ENCODE measurements at regions not wholly inside any gene's neighbourhood (a gene's known extent, or its start where the extent isn't known, plus 50 kb on each side); places are given as distances from the start of the nearest gene placed in this dataset.
A peak's percentile ranks its signal among the peaks of the same experiment; 100 is the strongest.

- Mint-ChIP-seq H3K27me3 (peaks cover 63% of the 10 kb centered on the region), H3K36me3 (ENCODE audit: low read depth) (no peaks in the 10 kb centered on the region), H3K9me3 (no peaks in the 10 kb centered on the region), H3K27ac (no peak overlapping the region), H3K4me3 (no peak overlapping the region), H3K4me1 (ENCODE audit: low read depth) (peaks cover 13% of the 10 kb centered on the region)
- no peak for DNase-seq
These were observed 75.0 kb downstream of the ZIC5 start for GRCh38 chr13:99896369-99897075.

- peak; percentile 50 for DNase-seq
- no peaks in the 10 kb centered on the region for H3K9me3 Mint-ChIP-seq
- no peak overlapping the region for H3K27ac Mint-ChIP-seq
- peaks cover 13% of the 10 kb centered on the region for H3K4me1 Mint-ChIP-seq (ENCODE audit: low read depth)
- no peaks in the 10 kb centered on the region for H3K36me3 Mint-ChIP-seq (ENCODE audit: low read depth)
- peaks cover 59% of the 10 kb centered on the region for H3K27me3 Mint-ChIP-seq
- H3K4me3 Mint-ChIP-seq: peak overlapping the region; percentile 73
These were observed 75.9 kb downstream of the ZIC5 start for GRCh38 chr13:99895444-99896368.

GRCh38 chr13:99894840-99895443 is 76.6 kb downstream of the ZIC5 start:
- Mint-ChIP-seq H3K9me3 (no peaks in the 10 kb centered on the region), H3K27me3 (peaks cover 52% of the 10 kb centered on the region), H3K4me1 (ENCODE audit: low read depth) (peaks cover 12% of the 10 kb centered on the region), H3K36me3 (ENCODE audit: low read depth) (no peaks in the 10 kb centered on the region), H3K4me3 (peak overlapping the region; percentile 73), H3K27ac (no peak overlapping the region)
- DNase-seq: no peak

- H3K36me3 Mint-ChIP-seq (ENCODE audit: low read depth): no peaks in the 10 kb centered on the region
- no peaks in the 10 kb centered on the region for H3K9me3 Mint-ChIP-seq
- H3K4me3 Mint-ChIP-seq: peak overlapping the region; percentile 73
- no peak for DNase-seq
- H3K27ac Mint-ChIP-seq: no peak overlapping the region
- peaks cover 12% of the 10 kb centered on the region for H3K4me1 Mint-ChIP-seq (ENCODE audit: low read depth)
- H3K27me3 Mint-ChIP-seq: peaks cover 50% of the 10 kb centered on the region
These were observed 77.3 kb downstream of the ZIC5 start for GRCh38 chr13:99894105-99894839.

GRCh38 chr13:99893567-99893966 is 78.0 kb downstream of the ZIC5 start:
- H3K27ac Mint-ChIP-seq: no peak overlapping the region
- no peaks in the 10 kb centered on the region for H3K9me3 Mint-ChIP-seq
- peaks cover 43% of the 10 kb centered on the region for H3K27me3 Mint-ChIP-seq
- peaks cover 12% of the 10 kb centered on the region for H3K4me1 Mint-ChIP-seq (ENCODE audit: low read depth)
- no peak for DNase-seq
- H3K4me3 Mint-ChIP-seq: no peak overlapping the region
- no peaks in the 10 kb centered on the region for H3K36me3 Mint-ChIP-seq (ENCODE audit: low read depth)

GRCh38 chr13:99892866-99893504 is 78.6 kb downstream of the ZIC5 start:
- Mint-ChIP-seq H3K9me3 (no peaks in the 10 kb centered on the region), H3K4me3 (no peak overlapping the region), H3K36me3 (ENCODE audit: low read depth) (no peaks in the 10 kb centered on the region), H3K4me1 (ENCODE audit: low read depth) (peaks cover 12% of the 10 kb centered on the region), H3K27ac (no peak overlapping the region), H3K27me3 (peaks cover 37% of the 10 kb centered on the region)
- DNase-seq: no peak

GRCh38 chr13:99892196-99892613 is 79.4 kb downstream of the ZIC5 start:
- Mint-ChIP-seq H3K36me3 (ENCODE audit: low read depth) (no peaks in the 10 kb centered on the region), H3K4me3 (no peak overlapping the region), H3K27me3 (peaks cover 29% of the 10 kb centered on the region), H3K27ac (no peak overlapping the region), H3K9me3 (no peaks in the 10 kb centered on the region), H3K4me1 (ENCODE audit: low read depth) (peaks cover 12% of the 10 kb centered on the region)
- DNase-seq: no peak

- Mint-ChIP-seq H3K36me3 (ENCODE audit: low read depth) (no peaks in the 10 kb centered on the region), H3K27me3 (no peaks in the 10 kb centered on the region), H3K9me3 (no peaks in the 10 kb centered on the region), H3K27ac (no peak overlapping the region), H3K4me1 (ENCODE audit: low read depth) (no peaks in the 10 kb centered on the region), H3K4me3 (no peak overlapping the region)
- DNase-seq: no peak
These were observed 84.9 kb downstream of the ZIC5 start for GRCh38 chr13:99886706-99887105.

GRCh38 chr13:99884913-99885312 is 86.7 kb downstream of the ZIC5 start:
- Mint-ChIP-seq H3K27me3 (no peaks in the 10 kb centered on the region), H3K4me3 (no peak overlapping the region), H3K36me3 (ENCODE audit: low read depth) (no peaks in the 10 kb centered on the region), H3K4me1 (ENCODE audit: low read depth) (no peaks in the 10 kb centered on the region), H3K27ac (no peak overlapping the region), H3K9me3 (no peaks in the 10 kb centered on the region)
- DNase-seq: no peak

GRCh38 chr13:99883805-99884204 is 87.8 kb downstream of the ZIC5 start:
- Mint-ChIP-seq H3K4me1 (ENCODE audit: low read depth) (no peaks in the 10 kb centered on the region), H3K4me3 (no peak overlapping the region), H3K27ac (no peak overlapping the region), H3K36me3 (ENCODE audit: low read depth) (no peaks in the 10 kb centered on the region), H3K9me3 (no peaks in the 10 kb centered on the region), H3K27me3 (no peaks in the 10 kb centered on the region)
- no peak for DNase-seq

- H3K4me3 Mint-ChIP-seq: no peak overlapping the region
- no peak overlapping the region for H3K27ac Mint-ChIP-seq
- H3K27me3 Mint-ChIP-seq: no peaks in the 10 kb centered on the region
- no peak for DNase-seq
- no peaks in the 10 kb centered on the region for H3K4me1 Mint-ChIP-seq (ENCODE audit: low read depth)
- no peaks in the 10 kb centered on the region for H3K36me3 Mint-ChIP-seq (ENCODE audit: low read depth)
- H3K9me3 Mint-ChIP-seq: no peaks in the 10 kb centered on the region
These were observed 92.5 kb downstream of the ZIC5 start for GRCh38 chr13:99878921-99879610.

GRCh38 chr13:99876651-99877050 is 94.9 kb downstream of the ZIC5 start:
- H3K27me3 Mint-ChIP-seq: no peaks in the 10 kb centered on the region
- H3K27ac Mint-ChIP-seq: no peak overlapping the region
- DNase-seq: no peak
- no peaks in the 10 kb centered on the region for H3K4me1 Mint-ChIP-seq (ENCODE audit: low read depth)
- H3K9me3 Mint-ChIP-seq: no peaks in the 10 kb centered on the region
- no peaks in the 10 kb centered on the region for H3K36me3 Mint-ChIP-seq (ENCODE audit: low read depth)
- no peak overlapping the region for H3K4me3 Mint-ChIP-seq

GRCh38 chr13:99875391-99875790 is 96.2 kb downstream of the ZIC5 start:
- Mint-ChIP-seq H3K9me3 (no peaks in the 10 kb centered on the region), H3K4me3 (no peak overlapping the region), H3K36me3 (ENCODE audit: low read depth) (no peaks in the 10 kb centered on the region), H3K27me3 (no peaks in the 10 kb centered on the region), H3K27ac (no peak overlapping the region), H3K4me1 (ENCODE audit: low read depth) (no peaks in the 10 kb centered on the region)
- no peak for DNase-seq
